ENCODE measurements at regions not wholly inside any gene's neighbourhood (a gene's known extent, or its start where the extent isn't known, plus 50 kb on each side); places are given as distances from the start of the nearest gene placed in this dataset.

DNA sequence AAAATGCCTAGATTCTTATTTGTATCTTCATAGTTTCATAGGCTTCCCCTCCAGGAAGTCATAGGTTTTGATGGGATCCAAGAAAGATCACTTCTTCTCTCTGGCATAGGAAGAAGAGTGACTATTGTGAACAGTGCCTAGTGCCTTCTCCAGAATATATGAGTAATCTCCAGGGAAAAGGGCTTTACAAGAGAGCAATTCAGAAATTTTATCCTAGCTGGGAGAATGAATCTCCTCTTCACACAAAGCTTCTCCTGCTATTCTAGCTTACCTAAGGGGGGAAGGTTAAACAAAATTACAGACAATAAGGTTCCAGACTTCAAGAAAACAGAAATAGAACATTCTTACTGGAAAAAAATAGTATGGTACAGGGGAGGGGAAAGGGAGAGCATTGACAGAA, 1193.3 kb upstream of the CDH6 start:
- TF ChIP-seq POLR2AphosphoS5 (IDR thresholded peaks at IDR 0.05; ENCODE audit: low read depth, low read length) (no peak), SP2 (IDR thresholded peaks at IDR 0.05; ENCODE audit: low read length) (no peak)
- TF ChIP-seq, protein P1, sequence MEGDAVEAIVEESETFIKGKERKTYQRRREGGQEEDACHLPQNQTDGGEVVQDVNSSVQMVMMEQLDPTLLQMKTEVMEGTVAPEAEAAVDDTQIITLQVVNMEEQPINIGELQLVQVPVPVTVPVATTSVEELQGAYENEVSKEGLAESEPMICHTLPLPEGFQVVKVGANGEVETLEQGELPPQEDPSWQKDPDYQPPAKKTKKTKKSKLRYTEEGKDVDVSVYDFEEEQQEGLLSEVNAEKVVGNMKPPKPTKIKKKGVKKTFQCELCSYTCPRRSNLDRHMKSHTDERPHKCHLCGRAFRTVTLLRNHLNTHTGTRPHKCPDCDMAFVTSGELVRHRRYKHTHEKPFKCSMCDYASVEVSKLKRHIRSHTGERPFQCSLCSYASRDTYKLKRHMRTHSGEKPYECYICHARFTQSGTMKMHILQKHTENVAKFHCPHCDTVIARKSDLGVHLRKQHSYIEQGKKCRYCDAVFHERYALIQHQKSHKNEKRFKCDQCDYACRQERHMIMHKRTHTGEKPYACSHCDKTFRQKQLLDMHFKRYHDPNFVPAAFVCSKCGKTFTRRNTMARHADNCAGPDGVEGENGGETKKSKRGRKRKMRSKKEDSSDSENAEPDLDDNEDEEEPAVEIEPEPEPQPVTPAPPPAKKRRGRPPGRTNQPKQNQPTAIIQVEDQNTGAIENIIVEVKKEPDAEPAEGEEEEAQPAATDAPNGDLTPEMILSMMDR (IDR thresholded peaks at IDR 0.05; ENCODE audit: control extremely low read depth in 1 of 3, insufficient read depth in 1 of 3, low read depth in 1 of 3, low read length in 3 of 3): no peak
- TF ChIP-seq, protein P2, sequence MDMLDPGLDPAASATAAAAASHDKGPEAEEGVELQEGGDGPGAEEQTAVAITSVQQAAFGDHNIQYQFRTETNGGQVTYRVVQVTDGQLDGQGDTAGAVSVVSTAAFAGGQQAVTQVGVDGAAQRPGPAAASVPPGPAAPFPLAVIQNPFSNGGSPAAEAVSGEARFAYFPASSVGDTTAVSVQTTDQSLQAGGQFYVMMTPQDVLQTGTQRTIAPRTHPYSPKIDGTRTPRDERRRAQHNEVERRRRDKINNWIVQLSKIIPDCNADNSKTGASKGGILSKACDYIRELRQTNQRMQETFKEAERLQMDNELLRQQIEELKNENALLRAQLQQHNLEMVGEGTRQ (IDR thresholded peaks at IDR 0.05; ENCODE audit: low read length): no peak

All from H1 (cell line).